ENCODE measurements at regions not wholly inside any gene's neighbourhood (a gene's known extent, or its start where the extent isn't known, plus 50 kb on each side); places are given as distances from the start of the nearest gene placed in this dataset.

DNA sequence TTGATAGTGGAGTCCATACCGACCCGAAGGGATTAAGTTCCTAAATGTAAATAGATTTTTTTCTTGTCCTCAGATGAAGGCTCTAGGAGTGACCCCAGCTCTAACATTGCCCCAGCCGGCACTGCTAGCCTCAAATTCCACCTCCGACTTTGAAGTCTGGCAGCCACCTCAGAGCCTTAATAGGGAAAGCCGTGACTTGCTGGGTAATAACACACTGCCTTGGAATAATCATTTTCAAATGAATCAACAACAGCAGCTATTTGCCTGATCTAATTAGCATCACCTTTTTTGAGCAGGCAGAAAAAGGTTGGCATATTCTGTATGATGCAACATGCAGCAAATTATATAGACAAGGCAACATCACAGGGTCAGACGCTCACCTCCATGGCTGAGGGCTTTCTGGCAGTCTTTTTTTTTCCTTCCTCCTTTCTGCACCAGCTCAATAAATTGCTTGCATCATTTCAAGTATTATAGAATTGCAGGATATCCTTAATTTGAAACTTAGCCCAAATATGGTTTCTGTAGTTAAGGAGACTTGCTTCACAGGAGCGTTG is 276.5 kb upstream of the ATP5MC3 start:
- DNase-seq (no peak), FAIRE-seq (no peak)
- no peaks in the 10 kb centered on the region for H3K36me3 ChIP-seq (ENCODE audit: control insufficient read depth in 3 of 3, insufficient read depth in 2 of 3, low read depth in 1 of 3, low read length in 3 of 3)
- H3K27ac ChIP-seq (ENCODE audit: low read depth in 1 of 3, low read length in 2 of 3), result no peak overlapping the region
- H3K9me3 ChIP-seq (ENCODE audit: control insufficient read depth in 2 of 2, insufficient read depth in 1 of 2, low read depth in 1 of 2, low read length in 1 of 2), result peaks cover 2 to 11% of the 10 kb centered on the region in 2 donors
- 46 to 52% (median 52%) methylated on average over 7 of the region's 7 CpGs for WGBS, 3 donors
- peaks cover 0 to 4% (median 0%) of the 10 kb centered on the region in 3 donors for H3K4me1 ChIP-seq (ENCODE audit: control insufficient read depth in 3 of 3, insufficient read depth in 2 of 3, low read depth in 1 of 3, low read length in 2 of 3)
- no peak overlapping the region for H3K4me3 ChIP-seq (ENCODE audit: low read depth in 1 of 3, low read length in 3 of 3)
- H3K27me3 ChIP-seq (ENCODE audit: control insufficient read depth in 3 of 3, insufficient read depth in 3 of 3, low read length in 3 of 3), result no peaks in the 10 kb centered on the region

DNA sequence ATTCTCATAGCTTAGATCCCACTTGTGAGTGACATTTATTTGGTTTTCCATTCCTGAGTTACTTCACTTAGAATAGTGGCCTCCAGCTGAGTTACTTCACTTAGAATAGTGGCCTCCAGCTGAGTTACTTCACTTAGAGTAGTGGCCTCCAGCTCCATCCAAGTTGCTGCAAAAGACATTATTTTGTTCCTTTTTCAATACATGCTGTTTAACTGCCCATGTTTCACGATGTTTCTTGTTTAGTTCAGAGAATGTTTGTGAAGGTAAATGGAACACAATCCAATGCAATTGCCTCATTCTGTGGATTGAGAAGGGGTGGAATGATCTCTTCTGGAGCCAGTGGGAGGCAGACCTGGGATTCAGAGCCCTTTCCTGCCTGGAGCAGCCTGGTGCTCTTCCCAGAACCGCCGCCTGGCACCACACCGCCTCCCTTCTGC is 273.5 kb upstream of the ATP5MC3 start:
- Histone ChIP-seq H3K27ac (ENCODE audit: low read depth in 1 of 3, low read length in 2 of 3) (no peak overlapping the region), H3K4me3 (ENCODE audit: low read depth in 1 of 3, low read length in 3 of 3) (no peak overlapping the region), H3K9me3 (ENCODE audit: control insufficient read depth in 2 of 2, insufficient read depth in 1 of 2, low read depth in 1 of 2, low read length in 1 of 2) (no peaks in the 10 kb centered on the region), H3K27me3 (ENCODE audit: control insufficient read depth in 3 of 3, insufficient read depth in 3 of 3, low read length in 3 of 3) (no peaks in the 10 kb centered on the region), H3K36me3 (ENCODE audit: control insufficient read depth in 3 of 3, insufficient read depth in 2 of 3, low read depth in 1 of 3, low read length in 3 of 3) (no peaks in the 10 kb centered on the region), H3K4me1 (ENCODE audit: control insufficient read depth in 3 of 3, insufficient read depth in 2 of 3, low read depth in 1 of 3, low read length in 2 of 3) (no peaks in the 10 kb centered on the region)
- FAIRE-seq (no peak), DNase-seq (no peak)
- 74 to 84% (median 82%) methylated on average over 4 of the region's 4 CpGs for WGBS, 3 donors

DNA sequence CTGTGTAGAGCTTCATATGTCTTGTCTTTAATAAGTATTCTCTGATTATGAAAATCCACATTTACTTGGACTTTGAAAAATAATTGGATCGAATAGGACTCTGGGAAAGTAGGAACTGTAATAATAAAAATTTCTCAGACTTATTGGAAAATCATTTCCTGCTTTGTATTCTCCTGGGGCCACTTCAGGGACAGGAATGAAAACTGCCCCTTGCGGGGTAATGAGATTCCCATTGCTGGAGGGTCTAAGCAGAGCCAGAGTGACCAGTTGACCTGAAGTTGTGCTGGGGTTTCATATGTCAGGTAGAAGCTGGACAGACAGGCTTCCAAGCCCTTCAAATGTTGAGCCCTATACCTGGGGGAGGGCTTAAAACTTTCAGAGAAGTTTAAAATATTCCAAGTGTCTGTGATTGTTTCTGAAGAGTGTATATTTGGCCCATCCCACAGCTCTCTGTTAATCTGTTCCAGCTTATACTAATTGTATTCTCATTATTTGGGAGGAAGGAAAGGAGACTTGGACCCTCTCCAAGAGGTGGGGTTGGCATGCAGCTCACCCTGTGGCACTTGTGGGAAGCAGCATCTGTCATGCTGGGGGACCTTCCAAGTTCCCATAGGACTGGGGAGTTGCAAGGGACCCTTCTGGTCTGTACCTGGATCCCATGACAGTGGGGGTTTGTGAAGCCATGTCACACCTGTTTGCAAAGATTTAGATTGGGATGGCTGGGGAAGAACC is 268.7 kb upstream of the ATP5MC3 start:
- FAIRE-seq (no peak), DNase-seq (no peak)
- no peaks in the 10 kb centered on the region for H3K27me3 ChIP-seq (ENCODE audit: control insufficient read depth in 3 of 3, insufficient read depth in 3 of 3, low read length in 3 of 3)
- no peaks in the 10 kb centered on the region for H3K4me1 ChIP-seq (ENCODE audit: control insufficient read depth in 3 of 3, insufficient read depth in 2 of 3, low read depth in 1 of 3, low read length in 2 of 3)
- no peaks in the 10 kb centered on the region for H3K36me3 ChIP-seq (ENCODE audit: control insufficient read depth in 3 of 3, insufficient read depth in 2 of 3, low read depth in 1 of 3, low read length in 3 of 3)
- 72 to 74% (median 73%) methylated on average over 2 of the region's 2 CpGs for WGBS, 3 donors
- no peak overlapping the region for H3K4me3 ChIP-seq (ENCODE audit: low read depth in 1 of 3, low read length in 3 of 3)
- H3K27ac ChIP-seq (ENCODE audit: low read depth in 1 of 3, low read length in 2 of 3), result no peak overlapping the region
- no peaks in the 10 kb centered on the region for H3K9me3 ChIP-seq (ENCODE audit: control insufficient read depth in 2 of 2, insufficient read depth in 1 of 2, low read depth in 1 of 2, low read length in 1 of 2)

DNA sequence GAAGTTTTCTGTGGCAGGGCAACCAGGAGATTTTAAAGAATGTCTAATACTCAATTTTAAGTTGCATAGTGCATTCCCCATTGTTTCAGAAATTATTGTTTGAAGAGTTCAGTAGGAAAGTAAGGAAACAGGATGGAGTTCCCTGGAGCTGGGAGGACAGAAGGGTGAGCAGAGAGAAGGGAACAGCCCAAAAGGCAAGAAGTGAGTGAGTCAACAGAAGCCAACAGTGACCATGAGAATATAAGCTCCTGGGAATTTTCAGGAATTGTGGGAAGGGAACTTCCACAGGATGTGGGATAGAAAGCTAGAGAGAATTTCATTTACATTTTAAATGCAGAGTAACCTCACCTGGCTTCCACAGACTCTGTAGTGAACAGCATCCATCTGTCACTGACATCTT is 268.1 kb upstream of the ATP5MC3 start:
- H3K27ac ChIP-seq (ENCODE audit: low read depth in 1 of 3, low read length in 2 of 3), result no peak overlapping the region
- no peak for DNase-seq
- FAIRE-seq, result no peak

DNA sequence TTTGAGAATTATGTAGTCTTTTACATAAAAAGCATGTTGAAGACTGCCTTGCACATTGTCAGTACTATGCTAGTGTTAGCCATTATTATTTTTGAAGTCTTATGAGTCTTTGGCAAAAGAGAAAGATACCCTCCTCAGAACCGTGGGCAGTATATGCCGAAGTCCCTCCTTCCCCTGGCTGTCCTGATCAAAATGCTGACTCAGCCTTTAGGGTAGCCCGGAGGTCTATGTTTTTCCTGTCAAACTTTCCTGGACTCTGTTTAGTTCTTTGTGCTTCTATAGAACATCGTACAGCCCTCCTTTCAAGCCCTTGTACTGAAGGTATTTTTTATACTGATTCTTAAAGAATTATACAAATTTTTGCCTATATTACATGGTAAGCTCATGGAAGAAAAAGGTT is 264.7 kb upstream of the ATP5MC3 start:
- Histone ChIP-seq H3K36me3 (ENCODE audit: control insufficient read depth in 3 of 3, insufficient read depth in 2 of 3, low read depth in 1 of 3, low read length in 3 of 3) (no peaks in the 10 kb centered on the region), H3K9me3 (ENCODE audit: control insufficient read depth in 2 of 2, insufficient read depth in 1 of 2, low read depth in 1 of 2, low read length in 1 of 2) (no peaks in the 10 kb centered on the region), H3K27ac (ENCODE audit: low read depth in 1 of 3, low read length in 2 of 3) (no peak overlapping the region), H3K4me3 (ENCODE audit: low read depth in 1 of 3, low read length in 3 of 3) (no peak overlapping the region), H3K27me3 (ENCODE audit: control insufficient read depth in 3 of 3, insufficient read depth in 3 of 3, low read length in 3 of 3) (peaks cover 0 to 6% (median 0%) of the 10 kb centered on the region in 3 donors), H3K4me1 (ENCODE audit: control insufficient read depth in 3 of 3, insufficient read depth in 2 of 3, low read depth in 1 of 3, low read length in 2 of 3) (no peaks in the 10 kb centered on the region)
- DNase-seq (no peak), FAIRE-seq (no peak)
- WGBS, 3 donors, result 79 to 91% (median 86%) methylated on average over 4 of the region's 4 CpGs

More for the DNA sequence above, 268.1 kb upstream of the ATP5MC3 start:
- no peaks in the 10 kb centered on the region for H3K4me1 ChIP-seq (ENCODE audit: control insufficient read depth in 3 of 3, insufficient read depth in 2 of 3, low read depth in 1 of 3, low read length in 2 of 3)
- no peaks in the 10 kb centered on the region for H3K9me3 ChIP-seq (ENCODE audit: control insufficient read depth in 2 of 2, insufficient read depth in 1 of 2, low read depth in 1 of 2, low read length in 1 of 2)
- H3K36me3 ChIP-seq (ENCODE audit: control insufficient read depth in 3 of 3, insufficient read depth in 2 of 3, low read depth in 1 of 3, low read length in 3 of 3), result no peaks in the 10 kb centered on the region
- H3K4me3 ChIP-seq (ENCODE audit: low read depth in 1 of 3, low read length in 3 of 3), result no peak overlapping the region
- no peaks in the 10 kb centered on the region for H3K27me3 ChIP-seq (ENCODE audit: control insufficient read depth in 3 of 3, insufficient read depth in 3 of 3, low read length in 3 of 3)

DNA sequence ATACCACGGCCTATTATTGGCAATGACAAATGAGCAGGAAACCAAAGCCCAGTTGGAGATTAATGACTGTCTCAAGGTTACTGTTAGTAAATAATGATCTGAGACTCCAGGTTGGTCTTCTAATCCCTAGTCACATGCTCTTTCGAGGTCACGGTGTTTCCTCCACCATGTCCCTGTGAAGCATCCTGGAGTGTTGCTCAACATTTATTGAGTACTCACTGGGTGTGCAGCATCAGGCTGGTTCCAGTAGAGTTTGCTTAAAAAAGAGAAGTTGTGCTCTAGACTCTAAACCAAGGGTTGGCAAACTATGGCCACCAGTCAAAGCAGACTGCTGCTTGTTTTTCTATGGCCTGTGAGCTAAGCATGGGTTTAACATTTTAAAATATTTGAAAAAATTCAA is 263.8 kb upstream of the ATP5MC3 start:
- peak in 1 of 2 donors; percentile 22 for DNase-seq

DNA sequence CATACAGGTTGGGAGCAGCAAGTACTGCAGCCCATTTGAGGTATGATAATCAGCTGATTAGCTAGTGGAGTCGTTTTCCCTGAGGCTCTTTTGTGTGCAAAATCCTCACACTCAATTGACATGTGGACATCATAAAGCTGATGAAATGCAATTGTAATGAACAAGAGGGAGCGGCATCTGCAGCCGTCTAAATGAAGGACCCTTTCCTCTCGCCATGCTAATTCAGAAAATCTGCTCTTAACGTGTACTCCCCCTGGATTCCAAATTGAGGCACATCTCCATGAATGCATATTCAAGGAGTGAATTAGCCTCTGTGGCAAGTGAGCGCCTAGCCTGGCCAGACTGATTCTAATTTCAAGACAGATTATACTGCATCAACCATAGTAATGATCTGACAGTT is 260.9 kb upstream of the ATP5MC3 start:
- DNase-seq (no peak), FAIRE-seq (no peak)
- WGBS, 3 donors, result 81 to 86% (median 83%) methylated on average over 6 of the region's 6 CpGs
- no peak overlapping the region for H3K27ac ChIP-seq (ENCODE audit: low read depth in 1 of 3, low read length in 2 of 3)
- no peaks in the 10 kb centered on the region for H3K36me3 ChIP-seq (ENCODE audit: control insufficient read depth in 3 of 3, insufficient read depth in 2 of 3, low read depth in 1 of 3, low read length in 3 of 3)
- H3K9me3 ChIP-seq (ENCODE audit: control insufficient read depth in 2 of 2, insufficient read depth in 1 of 2, low read depth in 1 of 2, low read length in 1 of 2), result no peaks in the 10 kb centered on the region
- peaks cover 0 to 6% (median 0%) of the 10 kb centered on the region in 3 donors for H3K27me3 ChIP-seq (ENCODE audit: control insufficient read depth in 3 of 3, insufficient read depth in 3 of 3, low read length in 3 of 3)
- no peak overlapping the region for H3K4me3 ChIP-seq (ENCODE audit: low read depth in 1 of 3, low read length in 3 of 3)
- no peaks in the 10 kb centered on the region for H3K4me1 ChIP-seq (ENCODE audit: control insufficient read depth in 3 of 3, insufficient read depth in 2 of 3, low read depth in 1 of 3, low read length in 2 of 3)

More for the DNA sequence above, 263.8 kb upstream of the ATP5MC3 start:
- H3K4me3 ChIP-seq (ENCODE audit: low read depth in 1 of 3, low read length in 3 of 3), result no peak overlapping the region
- H3K9me3 ChIP-seq (ENCODE audit: control insufficient read depth in 2 of 2, insufficient read depth in 1 of 2, low read depth in 1 of 2, low read length in 1 of 2), result no peaks in the 10 kb centered on the region
- FAIRE-seq, result no peak
- H3K36me3 ChIP-seq (ENCODE audit: control insufficient read depth in 3 of 3, insufficient read depth in 2 of 3, low read depth in 1 of 3, low read length in 3 of 3), result no peaks in the 10 kb centered on the region
- H3K4me1 ChIP-seq (ENCODE audit: control insufficient read depth in 3 of 3, insufficient read depth in 2 of 3, low read depth in 1 of 3, low read length in 2 of 3), result no peaks in the 10 kb centered on the region
- 79 to 93% (median 82%) methylated on average over 3 of the region's 3 CpGs for WGBS, 3 donors
- H3K27ac ChIP-seq (ENCODE audit: low read depth in 1 of 3, low read length in 2 of 3), result no peak overlapping the region
- peaks cover 0 to 6% (median 0%) of the 10 kb centered on the region in 3 donors for H3K27me3 ChIP-seq (ENCODE audit: control insufficient read depth in 3 of 3, insufficient read depth in 3 of 3, low read length in 3 of 3)

DNA sequence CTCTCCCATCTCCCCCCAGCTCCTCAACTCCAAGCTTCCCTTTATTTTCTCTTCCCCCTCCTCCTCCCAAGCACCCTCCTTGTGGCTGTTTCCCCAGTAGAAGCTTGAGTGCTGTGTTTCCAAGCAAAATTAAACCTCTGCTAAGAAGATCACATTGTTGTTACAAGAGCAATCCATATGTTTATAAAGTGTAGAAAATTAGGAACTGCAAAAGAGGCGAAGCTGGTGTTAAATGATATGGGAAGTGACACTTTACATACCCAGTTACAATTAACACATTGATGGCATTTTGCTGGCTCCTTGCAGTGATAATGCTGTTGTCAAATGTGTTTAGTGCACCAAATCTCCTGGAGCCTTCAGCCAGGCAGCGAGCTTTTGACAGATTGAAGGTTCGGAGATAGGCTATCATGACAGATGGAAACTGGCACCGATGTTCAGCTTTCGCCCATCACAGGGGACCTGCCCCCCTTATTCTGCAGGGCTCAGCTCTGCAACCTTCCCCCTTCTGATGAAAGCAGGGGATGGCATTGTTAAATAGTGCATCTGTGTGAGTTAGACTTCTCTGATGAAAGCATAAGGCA is 259.8 kb upstream of the ATP5MC3 start:
- Histone ChIP-seq H3K4me1 (ENCODE audit: control insufficient read depth in 3 of 3, insufficient read depth in 2 of 3, low read depth in 1 of 3, low read length in 2 of 3) (no peaks in the 10 kb centered on the region), H3K27me3 (ENCODE audit: control insufficient read depth in 3 of 3, insufficient read depth in 3 of 3, low read length in 3 of 3) (peaks cover 0 to 6% (median 0%) of the 10 kb centered on the region in 3 donors), H3K9me3 (ENCODE audit: control insufficient read depth in 2 of 2, insufficient read depth in 1 of 2, low read depth in 1 of 2, low read length in 1 of 2) (no peaks in the 10 kb centered on the region), H3K4me3 (ENCODE audit: low read depth in 1 of 3, low read length in 3 of 3) (no peak overlapping the region), H3K27ac (ENCODE audit: low read depth in 1 of 3, low read length in 2 of 3) (no peak overlapping the region), H3K36me3 (ENCODE audit: control insufficient read depth in 3 of 3, insufficient read depth in 2 of 3, low read depth in 1 of 3, low read length in 3 of 3) (no peaks in the 10 kb centered on the region)
- FAIRE-seq, result no peak
- DNase-seq, result no peak
- 60 to 77% (median 67%) methylated on average over 5 of the region's 5 CpGs for WGBS, 3 donors

All from small intestine (tissue), 7 donors.